ENCODE measurements at regions not wholly inside any gene's neighbourhood (a gene's known extent, or its start where the extent isn't known, plus 50 kb on each side); places are given as distances from the start of the nearest gene placed in this dataset.

- FAIRE-seq: no peak
Measured at GRCh38 chr13:29654843-29655547, 59.5 kb upstream of the SLC7A1 start.

GRCh38 chr13:29654384-29654783, 58.9 kb upstream of the SLC7A1 start:
- FAIRE-seq: no peak

- no peak for FAIRE-seq
Measured at GRCh38 chr13:29648760-29649159, 53.3 kb upstream of the SLC7A1 start.
